Lower lobe of right lung (tissue), 2 donors: ENCODE measurements at regions not wholly inside any gene's neighbourhood (a gene's known extent, or its start where the extent isn't known, plus 50 kb on each side); places are given as distances from the start of the nearest gene placed in this dataset.
"Not testable (repeated sequence)": the region's sequence is repeated elsewhere in the genome, so short reads cannot be mapped to it uniquely, and the experiment has no call there.

Source experiments
- ATAC-seq, 2 donors: fragments of 200-7000 bp; cut with Tn5 transposase; one replicate each; pipeline ENCODE4 v1.9.1; 2020 to 2022; ENCODE audit warnings: mild to moderate bottlenecking in 2 of 2, moderate library complexity in 2 of 2
- DNase-seq: peaks from one replicate; pipeline ENCODE4 v3.0.0-alpha.2; 2020
- H3K27ac ChIP-seq: fragments of 200-600 bp; one replicate; pipeline ENCODE4 v1.8.0; 2022
- H3K27me3 ChIP-seq: fragments of 200-600 bp; one replicate; pipeline ENCODE4 v1.8.0; 2022; ENCODE audit warnings: low read depth
- H3K36me3 ChIP-seq: fragments of 200-600 bp; one replicate; pipeline ENCODE4 v1.8.0; 2022; ENCODE audit warnings: mild to moderate bottlenecking
- H3K4me1 ChIP-seq: fragments of 200-600 bp; one replicate; pipeline ENCODE4 v1.8.0; 2022
- H3K4me3 ChIP-seq: fragments of 200-600 bp; one replicate; pipeline ENCODE4 v1.8.0; 2022; ENCODE audit warnings: mild to moderate bottlenecking
- H3K9me3 ChIP-seq: fragments of 200-600 bp; one replicate; pipeline ENCODE4 v1.8.0; 2022
- CTCF ChIP-seq: fragments of 200-600 bp; IDR thresholded peaks from one replicate; pipeline ENCODE4 v1.8.0; 2022; ENCODE audit warnings: antibody characterized with exemption, mild to moderate bottlenecking
- intact Hi-C: fragments of 100-400 bp; cut with DNase I; formaldehyde crosslinking; loops from one replicate; pipeline ENCODE4 v1.11.0; 2022
- donor health status: DM: no; HTN: yes; CAD: no; lungs with severe emphysema.

- Histone ChIP-seq H3K9me3 (no peaks in the 10 kb centered on the region), H3K36me3 (no peaks in the 10 kb centered on the region), H3K4me1 (no peaks in the 10 kb centered on the region), H3K27ac (no peak overlapping the region), H3K27me3 (no peaks in the 10 kb centered on the region), H3K4me3 (no peak overlapping the region)
- no peak for ATAC-seq
- no peak for DNase-seq
- no peak for TF ChIP-seq CTCF
- intact Hi-C loops: no loop called here
These were observed 177.1 kb upstream of the SLC38A2 start for GRCh38 chr12:46549527-46550265.

DNA sequence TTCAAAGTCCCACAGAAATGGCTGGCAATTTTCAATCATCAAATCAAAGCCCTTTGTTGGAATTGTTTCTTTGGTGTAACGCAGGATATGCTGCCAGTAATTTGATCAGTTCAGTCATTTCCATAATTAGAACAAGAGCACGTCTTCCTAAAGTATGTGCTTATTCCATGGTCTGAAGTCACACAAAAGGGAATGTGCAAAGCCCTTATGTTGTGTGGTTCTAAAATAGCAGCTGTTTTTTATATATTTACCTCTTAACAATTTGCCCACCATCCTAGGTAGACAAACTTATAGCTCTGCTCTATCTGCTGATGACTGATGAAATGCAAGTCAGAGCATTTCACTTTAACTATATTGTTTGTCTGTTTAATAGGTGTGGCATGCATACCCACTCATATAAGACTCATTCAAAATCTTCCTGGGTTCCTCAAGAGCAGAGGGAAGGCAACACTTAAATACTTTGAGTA is 176.1 kb upstream of the SLC38A2 start:
- intact Hi-C loops: no loop called here
- H3K4me3 ChIP-seq: no peak overlapping the region
- H3K4me1 ChIP-seq: no peaks in the 10 kb centered on the region
- no peaks in the 10 kb centered on the region for H3K9me3 ChIP-seq
- H3K27ac ChIP-seq: no peak overlapping the region
- H3K36me3 ChIP-seq: no peaks in the 10 kb centered on the region
- DNase-seq (no peak), ATAC-seq (no peak)
- no peaks in the 10 kb centered on the region for H3K27me3 ChIP-seq
- TF ChIP-seq CTCF: no peak

DNA sequence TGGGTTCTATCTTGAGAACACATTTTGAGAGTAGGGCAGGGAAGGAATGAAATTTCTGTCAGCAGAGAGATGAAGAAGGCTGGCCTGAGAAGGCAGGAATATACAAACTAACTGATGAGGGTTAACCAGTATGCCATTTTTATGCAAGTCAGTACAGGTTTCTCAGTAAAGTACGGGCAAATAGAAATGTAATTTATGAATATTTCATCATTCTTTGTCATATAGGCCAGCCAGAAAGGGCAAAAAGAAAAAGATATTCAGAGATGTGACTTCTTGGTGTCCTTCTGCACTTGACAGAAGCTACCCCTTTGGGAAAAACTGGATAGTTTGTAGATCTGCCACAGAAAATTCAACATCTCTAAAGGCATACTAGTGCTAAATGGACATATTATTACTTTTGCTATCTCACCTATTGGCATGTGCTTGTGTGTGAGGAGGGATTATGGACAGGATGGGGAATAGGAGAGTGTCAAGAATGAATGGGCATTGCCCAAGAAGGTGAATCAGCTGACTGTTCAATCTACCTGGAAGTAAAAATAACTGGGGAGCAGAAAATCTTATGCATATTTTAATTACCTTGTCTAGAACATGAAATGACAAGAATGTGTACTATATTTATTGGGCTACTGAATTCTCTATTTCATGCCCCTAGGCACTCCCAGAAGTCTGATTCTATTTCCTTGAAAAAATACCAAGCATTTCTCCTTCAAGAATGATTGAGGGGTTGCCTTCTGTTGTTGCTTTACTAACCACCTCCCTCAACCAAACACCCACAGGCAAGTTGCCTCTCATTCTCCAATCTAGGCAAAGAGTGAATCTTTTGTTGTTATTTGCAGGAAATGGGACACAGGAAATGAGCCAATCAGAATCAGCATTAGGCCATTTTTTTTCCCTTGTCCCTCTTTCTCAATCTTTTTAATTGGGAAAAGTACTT is 175.1 kb upstream of the SLC38A2 start:
- Histone ChIP-seq H3K4me3 (no peak overlapping the region), H3K27ac (no peak overlapping the region), H3K9me3 (no peaks in the 10 kb centered on the region), H3K27me3 (no peaks in the 10 kb centered on the region), H3K36me3 (no peaks in the 10 kb centered on the region), H3K4me1 (no peaks in the 10 kb centered on the region)
- intact Hi-C loops: no loop called here
- TF ChIP-seq CTCF: no peak
- ATAC-seq (no peak), DNase-seq (no peak)

GRCh38 chr12:46546634-46547273 is 174.2 kb upstream of the SLC38A2 start:
- intact Hi-C loops: no loop called here
- no peak overlapping the region for H3K27ac ChIP-seq
- H3K4me3 ChIP-seq: no peak overlapping the region
- no peaks in the 10 kb centered on the region for H3K9me3 ChIP-seq
- TF ChIP-seq CTCF: no peak
- H3K36me3 ChIP-seq: no peaks in the 10 kb centered on the region
- no peaks in the 10 kb centered on the region for H3K27me3 ChIP-seq
- H3K4me1 ChIP-seq: no peaks in the 10 kb centered on the region
- DNase-seq: no peak
- no peak for ATAC-seq

DNA sequence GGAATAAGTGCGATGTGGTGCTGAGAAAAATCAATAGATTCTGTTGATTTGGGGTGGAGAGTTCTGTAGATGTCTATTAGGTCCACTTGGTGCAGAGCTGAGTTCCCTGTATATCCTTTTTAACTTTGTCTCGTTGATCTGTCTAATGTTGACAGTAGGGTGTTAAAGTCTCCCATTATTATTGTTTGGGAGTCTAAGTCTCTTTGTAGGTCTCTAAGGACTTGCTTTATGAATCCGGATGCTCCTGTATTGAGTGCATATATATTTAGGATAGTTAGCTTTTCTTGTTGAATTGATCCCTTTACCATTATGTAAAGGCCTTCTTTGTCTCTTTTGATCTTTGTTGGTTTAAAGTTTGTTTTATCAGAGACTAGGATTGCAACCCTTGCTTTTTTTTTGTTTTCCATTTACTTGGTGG is 170.8 kb upstream of the SLC38A2 start:
- ATAC-seq, H3K36me3 ChIP-seq, H3K9me3 ChIP-seq, H3K27me3 ChIP-seq, DNase-seq, intact Hi-C loops, H3K27ac ChIP-seq, H3K4me1 ChIP-seq, H3K4me3 ChIP-seq: not testable (repeated sequence)
